Fibroblast of pulmonary artery (primary cell): ENCODE measurements at regions not wholly inside any gene's neighbourhood (a gene's known extent, or its start where the extent isn't known, plus 50 kb on each side); places are given as distances from the start of the nearest gene placed in this dataset.
A peak's percentile ranks its signal among the peaks of the same experiment; 100 is the strongest.

Experiments used
- DNase-seq: peaks from one replicate; pipeline ENCODE4 v3.0.0-alpha.2; 2010; ENCODE audit warnings: low read depth
- H3K4me3 ChIP-seq: replicated peaks from 2 replicates; pipeline ENCODE4 v1.5.1; 2011; ENCODE audit warnings: low read depth, mild to moderate bottlenecking, control low read depth, low read length, moderate library complexity
- TF ChIP-seq, protein P1 (sequence below): IDR thresholded peaks from 2 replicates; pipeline ENCODE4 v1.5.1; 2011; ENCODE audit warnings: mild to moderate bottlenecking, control low read depth, low read length, inconsistent platforms; ENCODE audit errors: missing control alignments

GRCh38 chr4:14787894-14788293 is 214.4 kb upstream of the CPEB2 start:
- no peak overlapping the region for H3K4me3 ChIP-seq
- TF ChIP-seq, protein P1, sequence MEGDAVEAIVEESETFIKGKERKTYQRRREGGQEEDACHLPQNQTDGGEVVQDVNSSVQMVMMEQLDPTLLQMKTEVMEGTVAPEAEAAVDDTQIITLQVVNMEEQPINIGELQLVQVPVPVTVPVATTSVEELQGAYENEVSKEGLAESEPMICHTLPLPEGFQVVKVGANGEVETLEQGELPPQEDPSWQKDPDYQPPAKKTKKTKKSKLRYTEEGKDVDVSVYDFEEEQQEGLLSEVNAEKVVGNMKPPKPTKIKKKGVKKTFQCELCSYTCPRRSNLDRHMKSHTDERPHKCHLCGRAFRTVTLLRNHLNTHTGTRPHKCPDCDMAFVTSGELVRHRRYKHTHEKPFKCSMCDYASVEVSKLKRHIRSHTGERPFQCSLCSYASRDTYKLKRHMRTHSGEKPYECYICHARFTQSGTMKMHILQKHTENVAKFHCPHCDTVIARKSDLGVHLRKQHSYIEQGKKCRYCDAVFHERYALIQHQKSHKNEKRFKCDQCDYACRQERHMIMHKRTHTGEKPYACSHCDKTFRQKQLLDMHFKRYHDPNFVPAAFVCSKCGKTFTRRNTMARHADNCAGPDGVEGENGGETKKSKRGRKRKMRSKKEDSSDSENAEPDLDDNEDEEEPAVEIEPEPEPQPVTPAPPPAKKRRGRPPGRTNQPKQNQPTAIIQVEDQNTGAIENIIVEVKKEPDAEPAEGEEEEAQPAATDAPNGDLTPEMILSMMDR, result peak; percentile 56
- peak; percentile 42 for DNase-seq

GRCh38 chr4:14790494-14790893 is 211.8 kb upstream of the CPEB2 start:
- H3K4me3 ChIP-seq, result no peak overlapping the region
- no peak for DNase-seq
- TF ChIP-seq, protein P1, result no peak

GRCh38 chr4:14792702-14793227 is 209.5 kb upstream of the CPEB2 start:
- no peak for DNase-seq
- H3K4me3 ChIP-seq, result no peak overlapping the region
- TF ChIP-seq, protein P1, result no peak

DNA sequence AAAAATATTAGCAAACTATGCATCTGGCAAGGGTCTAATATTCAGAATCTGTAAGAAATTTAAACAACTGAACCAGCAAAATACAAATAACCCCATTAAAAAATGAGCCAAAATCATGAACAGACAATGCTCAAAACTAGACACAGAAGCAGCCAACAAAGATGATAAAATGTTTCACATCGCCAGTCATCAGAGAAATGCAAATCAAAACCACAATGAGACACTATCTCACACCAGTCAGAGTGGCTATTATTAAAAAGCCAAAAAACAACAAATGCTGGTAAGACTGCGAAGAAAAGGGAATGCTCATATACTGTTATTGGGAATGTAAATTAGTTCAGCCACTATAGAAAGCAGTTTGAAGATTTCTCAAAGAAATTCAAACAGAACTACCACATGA is 201.3 kb upstream of the CPEB2 start:
- no peak for DNase-seq
- TF ChIP-seq, protein P1, result no peak
- H3K4me3 ChIP-seq, result no peak overlapping the region

GRCh38 chr4:14802596-14802995 is 199.7 kb upstream of the CPEB2 start:
- TF ChIP-seq, protein P1, result no peak
- DNase-seq, result no peak
- H3K4me3 ChIP-seq, result no peak overlapping the region

DNA sequence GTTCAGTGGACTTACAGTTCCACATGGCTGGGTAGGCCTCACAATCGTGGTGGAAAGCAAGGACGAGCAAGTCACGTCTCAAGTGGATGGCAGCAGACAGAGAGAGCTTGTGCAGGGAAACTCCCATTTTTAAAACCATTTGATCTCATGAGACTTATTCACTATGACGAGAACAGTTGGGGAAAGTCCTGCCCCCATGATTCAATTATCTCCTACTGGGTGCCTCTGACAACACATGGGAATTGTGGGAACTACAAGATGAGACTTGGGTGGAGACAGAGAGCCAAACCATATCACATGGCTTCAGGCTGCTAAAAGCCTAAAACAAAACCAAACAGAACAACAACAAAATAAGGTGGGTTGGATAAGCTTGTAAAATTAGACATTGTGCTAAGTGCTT is 194.4 kb upstream of the CPEB2 start:
- no peak for DNase-seq
- no peak overlapping the region for H3K4me3 ChIP-seq
- TF ChIP-seq, protein P1, result no peak

GRCh38 chr4:14809203-14809602 is 193.1 kb upstream of the CPEB2 start:
- no peak for DNase-seq
- TF ChIP-seq, protein P1, result no peak
- H3K4me3 ChIP-seq, result no peak overlapping the region
